GM12865 (cell line): ENCODE measurements at regions not wholly inside any gene's neighbourhood (a gene's known extent, or its start where the extent isn't known, plus 50 kb on each side); places are given as distances from the start of the nearest gene placed in this dataset.

ENCODE experiments used
- DNase-seq: peaks from one replicate; pipeline ENCODE4 v3.0.0; 2010; ENCODE audit warnings: low read depth
- H3K4me3 ChIP-seq: 2 replicates; pipeline ENCODE4 v1.5.1; 2011; ENCODE audit warnings: mild to moderate bottlenecking, low read depth, low read length, control low read depth
- CTCF ChIP-seq: IDR thresholded peaks from 2 replicates; pipeline ENCODE4 v1.5.1; 2011; ENCODE audit warnings: low read length, control low read depth, low read depth, inconsistent platforms; ENCODE audit not compliant: insufficient read depth; ENCODE audit errors: missing control alignments

GRCh38 chr16:64469906-64470702, 651.8 kb downstream of the CDH11 start:
- no peak for DNase-seq

GRCh38 chr16:64469351-64469750, 652.5 kb downstream of the CDH11 start:
- H3K4me3 ChIP-seq, result no peak overlapping the region
- TF ChIP-seq CTCF, result no peak
- DNase-seq, result no peak

More at GRCh38 chr16:64469906-64470702, 651.8 kb downstream of the CDH11 start:
- H3K4me3 ChIP-seq, result no peak overlapping the region
- TF ChIP-seq CTCF, result no peak

- DNase-seq, result no peak
- no peak for TF ChIP-seq CTCF
- H3K4me3 ChIP-seq, result no peak overlapping the region
Observed at GRCh38 chr16:64468515-64469090, 653.3 kb downstream of the CDH11 start.

GRCh38 chr16:64459821-64460220, 662.0 kb downstream of the CDH11 start:
- DNase-seq, result no peak
- no peak overlapping the region for H3K4me3 ChIP-seq
- no peak for TF ChIP-seq CTCF

GRCh38 chr16:64459402-64459801, 662.5 kb downstream of the CDH11 start:
- no peak overlapping the region for H3K4me3 ChIP-seq
- DNase-seq, result no peak
- no peak for TF ChIP-seq CTCF

GRCh38 chr16:64455275-64455674, 666.6 kb downstream of the CDH11 start:
- no peak for TF ChIP-seq CTCF
- H3K4me3 ChIP-seq, result no peak overlapping the region
- no peak for DNase-seq
